NCI-H460 (cell line): ENCODE measurements at regions not wholly inside any gene's neighbourhood (a gene's known extent, or its start where the extent isn't known, plus 50 kb on each side); places are given as distances from the start of the nearest gene placed in this dataset.

Experiments used
- DNase-seq: peaks from one replicate; pipeline ENCODE4 v3.0.0-alpha.2; 2016; ENCODE audit warnings: low read depth; ENCODE audit errors: extremely low read depth

DNA sequence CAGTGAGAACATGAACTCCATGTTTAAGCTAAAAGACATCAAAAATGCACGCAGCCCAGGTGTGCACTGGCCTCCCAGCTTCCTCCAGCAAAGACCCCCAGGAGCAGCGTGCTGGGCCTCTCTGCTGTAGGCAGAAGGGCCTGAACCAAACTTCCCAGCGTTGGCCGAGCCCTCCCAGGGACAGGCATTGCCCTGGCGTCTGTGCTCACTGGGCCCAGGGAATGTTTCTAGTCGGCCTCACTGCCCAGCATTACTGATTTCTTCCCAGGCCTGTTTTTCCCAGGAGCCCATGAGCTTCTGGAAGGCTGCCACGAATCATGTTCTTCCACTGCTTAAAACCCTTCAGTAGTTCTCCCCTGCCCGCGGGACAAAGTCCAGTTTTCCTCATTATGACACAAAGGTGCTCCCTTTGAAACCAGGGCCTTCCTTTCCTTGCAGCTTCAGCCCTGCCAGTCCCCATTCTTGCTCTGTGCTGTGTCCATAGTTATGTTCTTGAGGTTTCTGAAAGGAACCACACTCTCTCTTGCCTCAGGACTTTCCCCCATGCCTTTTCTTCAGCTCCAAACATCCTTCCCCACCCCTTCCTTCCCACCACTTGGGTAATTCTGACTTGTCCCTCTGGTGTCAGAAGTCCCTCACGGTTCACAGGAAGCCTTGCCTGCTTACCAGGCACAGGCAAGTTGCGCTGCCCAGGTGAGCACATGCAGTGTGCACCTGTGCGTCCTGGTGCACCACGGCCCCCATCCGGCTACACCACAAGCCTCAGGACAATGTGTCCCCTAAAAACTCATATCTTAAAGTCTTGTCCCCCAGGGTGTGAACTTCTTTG lies 93.4 kb upstream of the ENPP6 start:
- DNase-seq = no peak

DNA sequence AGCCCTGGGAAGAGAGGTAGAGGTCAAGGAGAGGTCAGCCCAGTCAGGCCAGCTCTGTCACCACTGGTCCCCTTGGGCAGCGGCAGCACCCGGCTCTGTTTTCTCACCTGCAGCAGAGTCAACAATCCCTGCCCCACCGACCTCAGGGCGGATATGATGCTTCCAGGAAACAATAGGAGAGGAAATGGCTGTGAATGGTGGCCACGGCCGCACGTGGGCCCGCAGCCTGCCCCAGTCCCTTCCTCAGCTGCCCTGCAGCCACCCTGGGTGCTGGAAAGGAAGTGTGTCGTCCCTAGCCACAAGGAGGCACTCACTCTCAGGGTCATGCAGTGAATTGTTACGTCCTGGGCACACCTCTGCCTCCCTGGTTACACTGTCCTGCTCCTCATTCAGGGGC lies 92.5 kb upstream of the ENPP6 start:
- DNase-seq = no peak

DNA sequence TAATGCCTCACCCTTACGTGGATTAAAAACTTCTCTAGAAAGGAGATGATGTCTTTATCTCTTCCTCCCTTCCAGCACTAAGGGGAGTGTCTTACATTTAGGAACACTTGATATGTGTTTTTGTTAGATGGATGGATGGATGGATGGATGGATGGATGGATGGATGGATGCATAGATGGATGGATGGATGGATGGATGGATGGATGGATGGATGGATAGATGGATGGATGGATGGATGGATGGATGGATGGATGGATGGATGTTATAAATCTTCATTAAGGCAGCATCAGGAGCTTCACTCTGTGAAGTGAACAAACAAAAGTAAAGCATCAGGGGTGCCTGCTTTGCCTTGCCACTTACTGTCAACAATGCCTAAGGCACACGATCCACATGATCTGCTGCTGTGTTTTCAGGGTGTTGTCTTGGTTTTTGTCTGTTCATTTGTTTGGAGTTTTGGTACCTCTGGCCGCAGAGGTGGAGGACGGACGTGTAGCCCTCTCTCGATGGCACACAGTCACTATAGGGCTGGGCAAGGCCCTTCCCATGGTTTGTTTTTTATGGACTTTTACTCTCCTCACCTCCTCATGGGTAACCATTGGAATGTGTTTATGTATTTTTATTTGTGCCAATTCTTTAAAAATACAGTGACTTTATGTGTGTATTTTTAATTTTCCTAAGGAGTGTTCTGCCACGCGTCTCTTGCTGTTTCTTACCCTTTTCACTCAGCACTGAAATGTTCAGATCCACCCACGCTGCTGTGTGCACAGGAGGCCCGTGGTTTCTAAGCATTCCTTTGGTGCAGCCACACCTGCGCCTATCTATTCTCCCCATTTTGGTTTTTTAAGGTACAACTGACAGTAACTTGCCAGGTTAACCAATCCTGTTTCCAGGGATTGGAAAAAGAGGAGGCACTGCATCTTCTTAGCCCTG lies 91.8 kb upstream of the ENPP6 start:
- DNase-seq = no peak

DNA sequence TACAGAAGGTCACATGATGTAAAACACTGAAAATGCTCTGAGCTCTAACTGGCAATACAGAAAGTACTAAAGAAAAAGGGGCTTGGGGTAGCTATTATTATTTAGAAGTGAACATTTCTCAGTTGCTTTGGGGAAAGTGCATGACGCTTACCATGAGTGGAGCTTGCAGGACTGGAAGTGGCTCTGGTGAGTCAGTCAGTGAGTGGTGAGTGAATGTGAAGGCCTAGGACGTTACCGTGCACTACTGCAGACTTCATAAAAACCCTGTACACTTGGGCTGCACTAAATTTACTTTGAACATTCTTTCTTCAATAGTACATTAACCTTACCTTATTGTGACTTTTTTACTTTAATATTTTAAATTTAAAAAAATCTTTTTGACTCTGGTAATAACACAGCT lies 89.3 kb upstream of the ENPP6 start:
- no peak for DNase-seq

DNA sequence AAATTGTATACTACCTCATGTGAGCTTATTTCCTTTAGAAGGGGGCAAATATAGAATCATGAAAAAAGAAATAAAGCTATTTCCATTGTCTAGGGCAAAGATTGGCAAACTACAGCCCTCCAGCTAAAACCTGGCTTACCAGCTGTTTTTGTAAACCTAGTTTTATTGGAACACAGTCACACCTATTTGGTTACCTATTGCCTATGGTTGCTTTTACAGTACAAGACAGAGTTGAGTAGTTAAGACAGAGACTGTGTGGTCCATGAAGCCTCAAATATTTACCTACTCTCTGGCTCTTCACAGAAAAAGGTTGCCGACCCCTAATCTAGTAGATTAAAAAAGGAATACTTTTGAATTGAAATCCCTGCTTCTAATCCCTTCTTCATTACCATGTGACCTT lies 88.8 kb upstream of the ENPP6 start:
- DNase-seq = no peak

DNA sequence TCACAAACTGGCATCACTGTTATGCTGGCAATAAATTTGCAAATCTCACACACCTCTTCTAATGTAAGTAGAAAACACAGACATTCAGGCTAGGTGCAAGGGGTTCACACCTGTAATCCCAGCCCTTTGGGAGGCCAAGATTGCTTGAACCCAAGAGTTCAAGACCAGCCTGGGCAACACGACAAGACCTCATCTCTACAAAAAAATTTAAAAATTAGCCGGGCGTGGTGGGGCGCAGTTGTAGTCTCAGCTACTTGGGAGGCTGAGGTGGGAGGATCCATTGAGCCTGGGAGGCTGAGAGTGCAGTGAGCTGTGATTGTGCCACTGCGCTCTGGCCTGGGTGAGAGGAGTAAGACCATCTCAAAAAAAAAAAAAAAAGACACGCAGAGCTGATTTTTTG lies 83.1 kb upstream of the ENPP6 start:
- no peak for DNase-seq

DNA sequence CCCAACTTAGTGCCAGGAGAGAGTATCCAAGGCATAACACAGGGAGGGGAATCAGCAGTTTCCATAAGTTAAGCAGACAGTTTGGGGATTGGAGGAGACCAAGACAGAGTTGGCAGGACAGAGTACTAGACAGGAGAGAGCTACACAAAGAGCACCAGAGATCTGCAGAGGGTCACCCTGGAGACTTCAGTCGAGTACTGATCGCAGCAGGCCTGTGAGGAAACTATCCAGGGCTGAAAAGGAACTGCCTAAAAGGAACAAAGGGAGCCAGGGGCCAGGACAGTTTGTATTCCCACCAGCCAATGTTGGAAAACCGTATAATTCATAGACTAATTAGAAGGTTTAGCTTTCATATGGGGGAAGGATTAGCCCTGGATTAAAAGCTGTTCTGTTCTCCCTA lies 80.6 kb upstream of the ENPP6 start:
- DNase-seq = no peak

DNA sequence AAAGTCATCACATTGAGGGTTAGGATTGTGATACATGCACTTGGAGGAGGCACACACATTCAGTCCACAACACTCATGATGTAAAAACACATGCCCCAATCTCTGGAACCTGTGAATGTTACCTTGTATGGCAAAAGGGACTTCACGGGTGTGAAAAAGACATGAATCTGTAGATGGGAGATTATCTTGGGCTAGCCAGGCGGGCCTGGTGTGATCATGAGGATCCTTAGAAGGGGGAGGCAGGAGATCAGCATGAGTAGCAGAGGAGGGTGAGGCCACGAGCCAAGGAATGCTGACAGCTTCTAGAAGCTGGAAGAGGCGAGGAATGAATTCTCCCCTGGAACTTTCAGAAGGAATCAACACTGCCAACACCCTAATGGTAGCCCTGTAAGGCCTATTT lies 77.5 kb upstream of the ENPP6 start:
- DNase-seq = no peak

DNA sequence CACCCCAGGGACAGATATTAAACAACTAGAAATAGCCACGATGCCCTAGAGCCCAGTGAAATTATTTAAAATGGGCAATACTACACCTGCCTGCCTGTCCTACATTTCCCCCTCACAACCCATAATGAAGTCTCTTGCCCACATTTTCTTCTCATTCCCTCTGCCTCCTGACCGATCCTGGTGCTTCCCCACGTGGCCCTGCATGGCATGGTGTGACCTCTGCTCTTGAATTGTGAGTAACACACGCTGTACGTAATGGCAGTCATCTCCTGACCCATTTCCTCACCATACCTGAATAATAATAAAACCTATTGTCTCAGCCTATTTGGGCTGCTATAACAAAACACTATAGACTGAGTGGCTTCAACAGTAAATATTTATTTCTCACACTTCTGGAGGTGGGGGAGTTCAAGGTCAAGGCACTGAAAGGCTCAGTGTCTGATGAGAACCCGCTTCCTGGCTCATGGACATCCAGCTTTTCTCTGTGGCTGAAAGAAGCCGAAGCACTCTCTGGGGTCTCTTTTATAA lies 77.0 kb upstream of the ENPP6 start:
- DNase-seq = no peak

DNA sequence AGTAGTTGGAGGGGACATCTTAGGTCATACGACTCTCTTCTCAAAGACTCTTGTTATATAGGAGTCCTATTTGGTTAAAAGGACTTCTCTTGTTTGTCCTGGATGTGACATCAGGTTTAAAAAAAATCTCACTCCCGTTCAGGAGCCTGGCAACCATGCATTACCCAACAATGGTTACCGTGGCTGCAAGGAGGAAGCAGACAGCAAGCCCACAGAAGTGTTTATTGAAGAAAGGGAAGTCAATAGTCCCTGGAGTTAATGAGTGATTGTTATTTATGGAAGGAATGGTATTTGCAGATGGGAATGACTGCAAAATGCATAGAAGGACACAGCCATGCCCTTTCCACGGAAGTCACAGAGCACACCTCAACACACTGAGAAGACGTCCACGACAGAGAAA lies 75.9 kb upstream of the ENPP6 start:
- DNase-seq = no peak

DNA sequence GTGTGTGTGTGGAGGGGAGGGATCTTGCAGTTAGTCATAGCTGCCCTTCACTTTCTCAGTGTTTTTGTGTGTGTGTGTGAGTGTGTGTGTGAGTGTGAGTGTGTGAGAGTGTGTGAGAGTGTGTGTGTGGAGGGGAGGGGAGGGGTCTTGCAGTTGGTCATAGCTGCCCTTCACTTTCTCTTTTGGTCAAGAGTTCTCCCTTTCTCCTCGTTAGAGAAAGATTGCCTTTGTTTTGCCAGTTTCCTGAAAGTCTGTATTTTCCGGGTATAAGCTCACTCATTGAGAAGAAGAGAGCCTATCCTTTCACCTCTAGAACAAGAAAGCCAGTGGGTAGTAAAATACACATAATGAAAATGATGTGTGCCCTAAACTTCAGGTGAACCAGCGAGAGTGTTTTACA lies 75.2 kb upstream of the ENPP6 start:
- no peak for DNase-seq

DNA sequence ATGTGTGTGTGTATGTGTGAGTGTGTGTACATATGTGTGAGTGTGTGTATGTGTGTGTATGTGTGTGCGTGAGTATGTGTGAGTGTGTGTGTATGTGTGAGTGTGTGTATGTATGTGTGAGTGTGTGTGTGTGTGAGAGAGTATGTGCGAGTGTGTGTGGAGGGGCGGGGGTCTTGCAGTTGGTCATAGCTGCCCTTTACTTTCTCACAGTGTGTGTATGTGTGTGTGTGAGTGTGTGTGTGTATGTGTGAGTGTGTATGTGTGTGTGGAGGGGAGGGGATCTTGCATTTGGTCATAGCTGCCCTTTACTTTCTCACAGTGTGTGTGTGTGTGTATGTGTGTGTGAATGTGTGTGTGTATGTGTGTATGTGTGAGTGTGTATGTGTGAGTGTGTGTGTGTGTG lies 74.8 kb upstream of the ENPP6 start:
- no peak for DNase-seq

DNA sequence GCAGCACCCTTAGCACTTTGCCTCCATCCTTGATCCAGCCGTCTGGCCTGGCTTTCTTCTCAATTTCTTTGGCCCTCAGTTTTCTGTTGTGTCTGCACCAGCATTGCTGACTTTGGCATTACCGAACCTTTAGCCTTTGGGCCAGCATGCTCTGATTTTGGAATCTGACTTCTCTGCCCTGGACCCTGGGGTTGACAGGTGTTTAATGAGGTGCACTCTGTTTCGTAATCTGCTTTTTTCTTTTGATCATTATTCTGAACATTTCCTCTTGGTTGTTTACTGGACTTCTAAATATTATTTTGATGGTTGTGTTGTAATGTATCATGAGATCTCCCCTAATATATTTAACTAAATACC lies 71.5 kb upstream of the ENPP6 start:
- no peak for DNase-seq

DNA sequence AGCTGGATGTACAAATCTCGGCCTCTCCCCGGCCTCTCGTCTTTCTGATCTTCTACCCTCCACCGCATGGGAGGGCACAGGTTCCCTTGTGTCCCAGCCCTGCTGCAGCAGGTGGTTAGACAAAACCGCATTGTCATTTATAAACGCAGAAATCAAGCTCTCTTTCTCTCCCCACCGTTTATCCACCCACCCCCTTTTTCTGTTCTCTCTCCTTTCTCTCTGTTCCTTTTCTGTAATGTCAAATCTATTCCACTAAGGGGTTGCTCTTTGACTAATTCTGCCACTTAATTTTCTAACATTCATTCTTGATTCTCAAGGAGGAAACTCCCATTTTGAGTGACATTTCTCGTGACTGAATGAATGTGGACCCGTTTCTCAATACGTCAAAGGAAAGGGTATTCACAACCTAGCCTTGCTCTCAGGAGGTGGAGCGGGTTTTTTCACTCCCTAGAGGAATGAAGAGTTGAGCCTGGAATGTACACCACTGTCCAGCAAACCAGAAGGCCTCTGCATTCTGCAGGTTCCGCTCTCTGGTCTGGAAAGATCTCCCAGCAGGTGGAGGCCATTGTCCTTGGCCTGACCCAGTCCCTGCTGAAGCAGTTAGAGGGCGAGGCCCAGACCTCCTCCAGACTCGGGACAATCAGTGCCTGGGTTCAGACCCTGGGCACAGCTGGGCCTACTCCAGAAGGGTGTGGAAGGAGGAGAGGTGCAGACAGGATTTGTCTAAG lies 70.9 kb upstream of the ENPP6 start:
- no peak for DNase-seq

DNA sequence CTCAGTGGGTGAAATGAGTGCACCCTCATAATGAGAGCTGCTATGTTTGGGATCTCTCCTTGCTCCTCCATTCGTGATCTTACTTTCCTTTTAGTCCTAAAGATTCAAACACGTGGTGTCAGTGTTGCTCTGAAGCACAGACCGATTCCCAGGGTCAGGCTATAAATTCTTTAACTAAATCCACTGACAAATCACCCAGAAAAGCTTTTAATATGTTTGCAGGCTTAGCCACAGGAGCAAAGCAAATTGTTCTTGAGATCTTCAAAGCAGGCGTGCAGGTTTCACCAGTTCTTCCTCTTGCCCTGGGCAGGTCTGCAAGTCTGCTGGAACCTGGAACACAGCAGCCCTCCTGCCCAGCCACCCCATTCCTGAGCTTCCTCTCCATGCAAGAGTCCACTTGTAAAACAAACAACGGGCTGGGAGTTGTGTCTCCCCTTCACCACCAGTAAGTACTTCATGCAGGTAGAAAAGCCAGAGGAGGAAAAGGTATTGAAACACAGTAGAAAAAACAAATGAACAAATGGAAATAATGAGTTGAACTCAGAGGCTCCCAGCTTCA lies 70.1 kb upstream of the ENPP6 start:
- no peak for DNase-seq

DNA sequence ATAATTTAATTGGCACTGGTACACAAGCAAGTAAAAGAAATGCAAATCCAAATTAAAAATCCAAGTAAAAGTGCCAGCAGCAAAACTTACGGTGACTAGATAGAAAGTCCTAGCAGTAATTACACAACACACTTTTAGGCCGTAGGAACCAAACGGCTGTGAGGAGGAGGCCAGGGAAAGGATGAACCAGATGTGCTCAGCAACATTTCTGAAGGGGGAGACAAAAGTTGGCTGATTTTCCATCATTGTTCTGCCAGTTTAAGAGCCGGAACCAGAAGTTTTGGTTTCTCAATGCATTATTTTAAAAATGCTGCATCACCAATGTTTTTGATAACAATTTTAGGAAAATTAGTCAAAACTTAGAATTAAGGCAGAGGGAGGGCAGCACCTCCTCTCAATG lies 68.7 kb upstream of the ENPP6 start:
- DNase-seq = no peak

DNA sequence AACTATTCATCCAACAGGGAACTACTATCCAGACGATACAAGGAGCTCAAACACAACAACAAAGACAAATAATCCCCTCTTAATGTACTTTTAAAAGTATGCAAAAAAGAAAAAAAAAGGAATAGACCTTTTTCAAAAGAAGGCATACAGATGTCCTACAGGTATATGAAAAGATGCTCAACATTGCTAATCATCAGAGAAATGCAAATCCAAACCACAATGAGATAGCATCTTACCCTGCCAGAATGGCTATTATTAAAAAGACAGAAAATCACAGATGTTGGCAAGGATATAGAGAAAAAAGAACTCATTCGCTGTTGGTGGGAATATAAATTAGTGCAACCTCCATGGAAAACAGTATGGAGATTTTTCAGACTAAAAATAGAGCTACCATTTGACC lies 67.1 kb upstream of the ENPP6 start:
- no peak for DNase-seq

DNA sequence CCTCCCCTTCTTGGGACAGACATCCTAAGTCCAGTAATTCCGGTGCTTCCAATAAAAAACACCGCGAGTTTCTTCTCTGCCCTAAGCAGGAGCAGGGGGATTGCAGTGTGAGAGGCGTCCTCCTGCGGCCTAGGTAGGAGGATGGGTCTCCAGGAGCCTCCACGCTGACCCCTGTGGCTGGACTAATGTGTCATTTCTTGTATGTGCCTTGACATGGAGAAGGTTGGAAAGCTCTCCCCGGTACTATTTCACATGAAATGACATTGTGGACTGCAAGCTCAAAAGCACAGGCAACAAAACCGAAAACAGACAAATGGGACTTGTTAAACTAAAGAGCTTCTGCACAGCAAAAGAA lies 66.6 kb upstream of the ENPP6 start:
- DNase-seq = no peak

DNA sequence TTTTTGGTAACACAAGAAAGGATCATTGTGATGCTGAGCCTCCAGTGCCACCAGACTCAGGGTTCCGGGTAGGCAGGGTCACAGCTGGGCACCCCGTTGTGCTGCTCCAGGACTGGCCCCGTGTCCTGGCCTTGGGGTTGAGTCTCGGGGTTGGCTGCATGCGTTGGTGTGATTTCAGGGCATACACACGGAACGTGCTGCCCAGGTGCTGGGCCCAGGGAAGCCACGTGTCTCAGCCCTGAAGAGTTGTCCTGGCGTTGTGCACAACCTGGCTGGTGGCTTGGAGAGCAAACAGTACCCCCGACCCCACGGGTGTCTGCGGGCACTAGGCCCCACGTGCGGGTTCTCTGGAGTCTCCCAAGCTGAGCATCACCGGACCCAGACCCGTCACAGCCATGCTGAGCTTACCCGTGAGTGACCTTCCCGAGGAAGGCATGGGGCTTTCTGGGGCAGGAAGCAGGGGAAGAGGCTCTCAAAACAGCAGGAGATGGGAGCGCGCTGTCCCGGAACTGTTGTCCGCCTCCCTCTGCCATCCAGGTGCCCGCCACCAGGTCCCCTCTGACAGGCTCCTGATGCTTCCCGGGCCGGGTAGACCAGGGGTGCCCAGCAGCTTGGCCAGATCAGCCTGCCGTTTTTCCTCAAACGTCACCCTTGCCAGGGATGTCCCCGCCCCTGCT lies 66.1 kb upstream of the ENPP6 start:
- DNase-seq = peak; percentile 26

DNA sequence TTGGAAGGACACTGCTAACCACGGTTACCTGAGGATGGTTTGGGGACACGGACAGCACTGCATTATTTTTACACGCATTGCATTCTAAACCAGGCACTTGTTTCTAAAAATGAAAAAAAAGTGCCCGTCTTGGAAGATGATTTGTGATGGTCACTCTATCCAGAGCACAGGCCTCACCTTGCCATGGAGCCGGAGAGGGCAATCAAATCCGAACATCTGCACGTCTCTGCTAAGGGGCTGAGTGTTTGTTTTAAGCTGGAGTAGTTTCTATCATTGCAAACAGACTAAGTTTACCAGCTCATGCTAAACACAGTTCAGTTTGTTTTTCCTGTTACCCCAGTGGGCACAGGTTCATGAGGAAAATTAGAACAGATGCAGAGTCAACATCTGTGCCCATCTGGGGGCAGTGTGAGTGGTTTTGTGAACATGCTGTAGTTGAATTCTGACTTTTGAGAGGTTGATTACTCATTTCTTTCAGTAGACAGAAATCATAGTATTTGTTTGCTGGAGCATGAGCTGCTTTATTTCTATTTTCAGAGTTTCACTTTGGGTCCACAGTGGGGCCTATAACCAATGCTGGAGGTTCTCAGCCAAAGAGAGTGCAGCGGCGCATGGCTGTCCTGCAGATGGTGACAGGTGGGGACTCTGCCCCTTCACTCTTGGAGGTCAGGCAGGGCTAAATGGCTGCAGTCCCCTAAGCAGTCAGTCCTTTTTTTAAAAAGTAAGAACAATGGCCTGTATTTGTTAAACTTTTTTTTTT lies 65.4 kb upstream of the ENPP6 start:
- DNase-seq = no peak
